Hepatocyte (in vitro differentiated cells): ENCODE measurements at regions not wholly inside any gene's neighbourhood (a gene's known extent, or its start where the extent isn't known, plus 50 kb on each side); places are given as distances from the start of the nearest gene placed in this dataset.

Experiments
- DNase-seq: peaks from one replicate; pipeline ENCODE4 v3.0.0-alpha.2; 2016; ENCODE audit warnings: low spot score
- H2AFZ ChIP-seq: fragments of 200-600 bp; sonication (generic); 2 replicates; pipeline ENCODE4 v1.6.0; 2016; ENCODE audit warnings: antibody characterized with exemption, mild to moderate bottlenecking
- H3K27ac ChIP-seq: fragments of 200-600 bp; sonication (generic); 2 replicates; pipeline ENCODE4 v1.5.1; 2016; ENCODE audit warnings: mild to moderate bottlenecking
- H3K27me3 ChIP-seq: fragments of 200-600 bp; sonication (generic); 2 replicates; pipeline ENCODE4 v1.6.1; 2016
- H3K36me3 ChIP-seq: fragments of 200-600 bp; sonication (generic); replicated peaks from 2 replicates; pipeline ENCODE4 v1.5.1; 2016; ENCODE audit warnings: low read depth; ENCODE audit not compliant: insufficient read depth
- H3K4me1 ChIP-seq: fragments of 200-600 bp; sonication (generic); 2 replicates; pipeline ENCODE4 v1.5.1; 2016; ENCODE audit warnings: mild to moderate bottlenecking, moderate library complexity; ENCODE audit not compliant: insufficient read depth
- H3K4me2 ChIP-seq: fragments of 200-600 bp; sonication (generic); 2 replicates; pipeline ENCODE4 v1.6.0; 2016
- H3K4me3 ChIP-seq: fragments of 200-600 bp; sonication (generic); 2 replicates; pipeline ENCODE4 v1.5.1; 2016; ENCODE audit warnings: mild to moderate bottlenecking
- H3K79me2 ChIP-seq: fragments of 200-600 bp; sonication (generic); 2 replicates; pipeline ENCODE4 v1.6.0; 2017; ENCODE audit warnings: mild to moderate bottlenecking
- H3K9me2 ChIP-seq: fragments of 200-600 bp; sonication (generic); replicated peaks from 2 replicates; pipeline ENCODE4 v1.6.0; 2017; ENCODE audit warnings: mild to moderate bottlenecking; ENCODE audit not compliant: insufficient read depth
- H3K9me3 ChIP-seq: fragments of 200-600 bp; sonication (generic); 2 replicates; pipeline ENCODE4 v1.5.1; 2016; ENCODE audit warnings: low read depth, mild to moderate bottlenecking
- H4K20me1 ChIP-seq: fragments of 200-600 bp; sonication (generic); 2 replicates; pipeline ENCODE4 v1.6.0; 2016; ENCODE audit warnings: mild to moderate bottlenecking; ENCODE audit not compliant: insufficient read depth, poor library complexity, severe bottlenecking
- EZH2 ChIP-seq: fragments of 200-600 bp; sonication (generic); IDR thresholded peaks from 2 replicates; pipeline ENCODE4 v1.6.1; 2016; ENCODE audit warnings: antibody characterized with exemption, mild to moderate bottlenecking, borderline replicate concordance
- EZH2phosphoT487 ChIP-seq: fragments of 200-600 bp; sonication (generic); IDR thresholded peaks from one replicate; pipeline ENCODE4 v1.6.1; 2018; ENCODE audit warnings: antibody characterized with exemption, mild to moderate bottlenecking, low read depth, moderate library complexity; ENCODE audit not compliant: unreplicated experiment, severe bottlenecking
- WGBS: methylation state at CpG from one replicate; pipeline ENCODE4 v1.1.6; 2016; ENCODE audit warnings: low lambda C conversion rate; ENCODE audit errors: missing lambda C conversion rate; 5-methylcytosine and 5-hydroxymethylcytosine counted together
- TF ChIP-seq, protein P1 (sequence below): fragments of 200-600 bp; sonication (generic); IDR thresholded peaks from 2 replicates; pipeline ENCODE4 v1.5.1; 2016; ENCODE audit warnings: antibody characterized with exemption, mild to moderate bottlenecking; ENCODE audit not compliant: poor library complexity

DNA sequence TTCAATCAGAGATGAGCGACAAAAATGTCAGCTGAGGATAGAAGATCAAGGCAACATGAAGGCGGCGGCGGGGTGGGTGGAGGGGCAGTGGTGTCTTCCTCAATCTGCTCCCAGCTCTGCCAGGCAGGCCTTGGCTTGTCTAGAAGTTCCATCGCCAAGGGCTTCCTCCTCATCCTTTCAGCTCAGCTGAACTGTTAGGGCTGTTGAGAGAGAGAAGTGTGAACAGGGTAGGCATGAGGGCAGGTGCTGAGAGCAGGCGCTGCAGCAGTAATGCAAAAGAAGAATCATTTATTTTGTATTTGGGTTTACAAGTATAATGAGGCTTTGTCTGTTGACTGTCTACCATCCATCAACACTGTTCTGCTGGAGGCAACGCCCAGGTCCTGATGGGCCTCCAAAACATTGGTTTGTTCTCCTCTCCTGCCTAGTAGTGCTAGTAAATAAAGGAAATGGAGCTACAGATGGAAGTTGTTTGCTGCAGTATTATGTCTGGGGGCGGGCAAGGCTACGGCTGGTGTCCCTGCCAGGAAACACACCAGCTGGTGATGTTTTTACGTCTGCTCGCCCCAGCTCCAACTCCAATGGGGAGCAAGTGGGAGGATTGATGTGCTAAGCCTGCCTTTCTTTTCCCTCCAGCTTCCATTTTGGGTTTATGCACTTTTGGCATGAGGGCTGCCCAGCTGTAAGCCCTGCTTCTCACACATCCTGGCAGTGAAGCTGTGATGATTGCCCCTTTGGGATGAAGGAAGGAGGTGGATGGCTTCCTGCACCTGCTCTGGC is 139.4 kb upstream of the BOD1L1 start:
- H3K79me2 ChIP-seq = no peaks in the 10 kb centered on the region
- no peak overlapping the region for H3K27ac ChIP-seq
- 82% methylated on average over 11 of the region's 11 CpGs for WGBS
- H3K27me3 ChIP-seq = no peaks in the 10 kb centered on the region
- H3K36me3 ChIP-seq = no peaks in the 10 kb centered on the region
- H4K20me1 ChIP-seq = no peaks in the 10 kb centered on the region
- H3K4me1 ChIP-seq = no peaks in the 10 kb centered on the region
- H2AFZ ChIP-seq = no peak overlapping the region
- H3K4me2 ChIP-seq = no peak overlapping the region
- no peaks in the 10 kb centered on the region for H3K9me3 ChIP-seq
- H3K9me2 ChIP-seq = no peaks in the 10 kb centered on the region
- H3K4me3 ChIP-seq = no peak overlapping the region
- TF ChIP-seq, protein P1, sequence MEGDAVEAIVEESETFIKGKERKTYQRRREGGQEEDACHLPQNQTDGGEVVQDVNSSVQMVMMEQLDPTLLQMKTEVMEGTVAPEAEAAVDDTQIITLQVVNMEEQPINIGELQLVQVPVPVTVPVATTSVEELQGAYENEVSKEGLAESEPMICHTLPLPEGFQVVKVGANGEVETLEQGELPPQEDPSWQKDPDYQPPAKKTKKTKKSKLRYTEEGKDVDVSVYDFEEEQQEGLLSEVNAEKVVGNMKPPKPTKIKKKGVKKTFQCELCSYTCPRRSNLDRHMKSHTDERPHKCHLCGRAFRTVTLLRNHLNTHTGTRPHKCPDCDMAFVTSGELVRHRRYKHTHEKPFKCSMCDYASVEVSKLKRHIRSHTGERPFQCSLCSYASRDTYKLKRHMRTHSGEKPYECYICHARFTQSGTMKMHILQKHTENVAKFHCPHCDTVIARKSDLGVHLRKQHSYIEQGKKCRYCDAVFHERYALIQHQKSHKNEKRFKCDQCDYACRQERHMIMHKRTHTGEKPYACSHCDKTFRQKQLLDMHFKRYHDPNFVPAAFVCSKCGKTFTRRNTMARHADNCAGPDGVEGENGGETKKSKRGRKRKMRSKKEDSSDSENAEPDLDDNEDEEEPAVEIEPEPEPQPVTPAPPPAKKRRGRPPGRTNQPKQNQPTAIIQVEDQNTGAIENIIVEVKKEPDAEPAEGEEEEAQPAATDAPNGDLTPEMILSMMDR = no peak
- TF ChIP-seq EZH2 (no peak), EZH2phosphoT487 (no peak)
- no peak for DNase-seq

GRCh38 chr4:13777341-13777740 is 149.8 kb upstream of the BOD1L1 start:
- Histone ChIP-seq H3K4me2 (no peak overlapping the region), H3K9me3 (no peaks in the 10 kb centered on the region), H3K79me2 (no peaks in the 10 kb centered on the region), H3K27me3 (no peaks in the 10 kb centered on the region), H3K4me1 (no peaks in the 10 kb centered on the region), H3K9me2 (no peaks in the 10 kb centered on the region), H3K27ac (no peak overlapping the region), H2AFZ (no peak overlapping the region), H3K4me3 (no peak overlapping the region), H4K20me1 (no peaks in the 10 kb centered on the region), H3K36me3 (no peaks in the 10 kb centered on the region)
- no peak for DNase-seq
- WGBS = 48% methylated on average over 1 of the region's 1 CpG
- no peak for TF ChIP-seq EZH2phosphoT487
- TF ChIP-seq EZH2 = no peak
- TF ChIP-seq, protein P1 = no peak

GRCh38 chr4:13778367-13778766 is 150.8 kb upstream of the BOD1L1 start:
- whole genome bisulfite sequencing = 93% methylated on average over 1 of the region's 1 CpG

More at GRCh38 chr4:13778367-13778766, 150.8 kb upstream of the BOD1L1 start:
- Histone ChIP-seq H3K27ac (no peak overlapping the region), H3K79me2 (no peaks in the 10 kb centered on the region), H3K4me3 (no peak overlapping the region), H3K36me3 (no peaks in the 10 kb centered on the region), H3K27me3 (no peaks in the 10 kb centered on the region), H3K4me2 (no peak overlapping the region), H3K9me2 (no peaks in the 10 kb centered on the region), H2AFZ (no peak overlapping the region), H4K20me1 (no peaks in the 10 kb centered on the region), H3K9me3 (no peaks in the 10 kb centered on the region), H3K4me1 (no peaks in the 10 kb centered on the region)
- no peak for DNase-seq
- TF ChIP-seq, protein P1 = no peak
- TF ChIP-seq EZH2 (no peak), EZH2phosphoT487 (no peak)
